Ovary (tissue), 7 donors: ENCODE measurements at regions not wholly inside any gene's neighbourhood (a gene's known extent, or its start where the extent isn't known, plus 50 kb on each side); places are given as distances from the start of the nearest gene placed in this dataset.

Source experiments
- DNase-seq, 5 donors: peaks; one replicate each; pipeline ENCODE4 v3.0.0-alpha.2; 2019 to 2020
- H3K27ac ChIP-seq, 2 donors: fragments of 200-600 bp; one replicate each; pipeline versions ENCODE4 v1.5.1 to v1.8.0; 2019 to 2022
- H3K27me3 ChIP-seq: fragments of 200-600 bp; one replicate; pipeline ENCODE4 v1.8.0; 2022
- H3K36me3 ChIP-seq: fragments of 200-600 bp; sonication (generic); one replicate; pipeline ENCODE4 v1.5.1; 2019
- H3K4me1 ChIP-seq: one replicate; pipeline ENCODE4 v1.8.1; 2013; ENCODE audit warnings: mild to moderate bottlenecking, moderate library complexity; ENCODE audit not compliant: insufficient read depth
- H3K4me3 ChIP-seq: fragments of 200-600 bp; sonication (generic); one replicate; pipeline ENCODE4 v1.5.1; 2017
- H3K9me3 ChIP-seq, 2 donors: fragments of 200-600 bp in 1 of 2; sonication (generic) in 1 of 2; one replicate each; pipeline versions ENCODE4 v1.5.1 to v1.8.1; 2013 to 2019; ENCODE audit warnings: mild to moderate bottlenecking in 1 of 2, moderate library complexity in 1 of 2
- CTCF ChIP-seq, 3 donors: fragments of 450-650 bp in 2 of 3; fragments of 200-600 bp in 1 of 3; IDR thresholded peaks; one replicate each; pipeline versions ENCODE4 v1.5.1 to v1.8.0; 2016 to 2022; ENCODE audit warnings: antibody characterized with exemption in 3 of 3, mild to moderate bottlenecking in 1 of 3
- EP300 ChIP-seq: sonication (generic); formaldehyde crosslinking; IDR thresholded peaks from one replicate; pipeline ENCODE4 v1.6.1; 2017; ENCODE audit warnings: antibody characterized with exemption
- POLR2A ChIP-seq: fragments of 450-650 bp; IDR thresholded peaks from one replicate; pipeline ENCODE4 v1.6.1; 2017; ENCODE audit warnings: antibody characterized with exemption, mild to moderate bottlenecking, moderate library complexity
- WGBS, 3 donors: extraction: QIAGEN DNeasy Blood & Tissue Kit in 1 of 3; methylation state at CpG; one replicate each; pipeline versions ENCODE4 v1.1.5 to v1.1.7; 2013 to 2017; 5-methylcytosine and 5-hydroxymethylcytosine counted together
- intact Hi-C, 4 donors: fragments of 100-400 bp; cut with DNase I; formaldehyde crosslinking; loops; one replicate each; pipeline versions ENCODE4 v1.11.0 to v1.15.1; 2022 to 2023
- donor health status: DM: no; HTN: no; CAD: no; lungs with moderate emphysema.
- donor health status: DM: no; HTN: no; CAD: no.
- donor health status: Bipolar disorder and iron deficiency.
- donor health status: DM: no; HTN: no; CAD: no.
- donor health status: DM: yes; HTN: yes; CAD: no.

DNA sequence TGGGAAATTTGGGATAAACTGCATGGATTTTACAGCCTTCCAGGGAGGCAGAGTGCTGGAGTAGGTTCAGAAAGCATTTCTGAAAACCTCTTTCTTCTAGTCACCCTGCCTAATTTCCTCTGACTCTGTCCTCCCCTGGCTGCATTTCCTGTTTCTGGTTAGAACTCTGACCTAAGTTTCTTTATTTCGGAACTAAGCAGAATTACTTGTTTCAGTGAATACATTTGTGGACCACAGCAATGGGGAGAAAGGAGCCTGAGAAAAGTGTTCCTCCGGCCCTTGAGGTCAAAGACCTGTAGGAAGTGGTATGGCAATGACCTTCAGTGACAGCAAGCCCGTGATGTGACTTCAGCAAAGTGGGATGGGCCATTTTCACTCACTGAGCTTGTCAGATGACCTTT lies 173.4 kb upstream of the RUNX1 start:
- no peak for DNase-seq

GRCh38 chr21:35222021-35222420 lies 172.9 kb upstream of the RUNX1 start:
- H3K36me3 ChIP-seq = no peaks in the 10 kb centered on the region
- H3K4me1 ChIP-seq = peaks cover 5% of the 10 kb centered on the region
- no peak overlapping the region for H3K27ac ChIP-seq
- DNase-seq = no peak
- TF ChIP-seq EP300 = no peak
- no peak for TF ChIP-seq POLR2A
- TF ChIP-seq CTCF (IDR thresholded peaks at IDR 0.05) = no peak
- 60 to 69% (median 65%) methylated on average over 3 of the region's 3 CpGs for WGBS, 3 donors
- H3K9me3 ChIP-seq = no peaks in the 10 kb centered on the region
- H3K27me3 ChIP-seq = no peaks in the 10 kb centered on the region
- intact Hi-C loops = no loop called here
- no peak overlapping the region for H3K4me3 ChIP-seq

More for the DNA sequence above, 173.4 kb upstream of the RUNX1 start:
- intact Hi-C loops = no loop called here
- TF ChIP-seq CTCF (IDR thresholded peaks at IDR 0.05) (no peak), POLR2A (no peak), EP300 (no peak)
- no peaks in the 10 kb centered on the region for H3K27me3 ChIP-seq
- H3K27ac ChIP-seq = no peak overlapping the region
- no peaks in the 10 kb centered on the region for H3K9me3 ChIP-seq
- H3K36me3 ChIP-seq = no peaks in the 10 kb centered on the region
- 49 to 52% (median 51%) methylated on average over 3 of the region's 3 CpGs for WGBS, 3 donors
- no peak overlapping the region for H3K4me3 ChIP-seq
- H3K4me1 ChIP-seq = peaks cover 5% of the 10 kb centered on the region

DNA sequence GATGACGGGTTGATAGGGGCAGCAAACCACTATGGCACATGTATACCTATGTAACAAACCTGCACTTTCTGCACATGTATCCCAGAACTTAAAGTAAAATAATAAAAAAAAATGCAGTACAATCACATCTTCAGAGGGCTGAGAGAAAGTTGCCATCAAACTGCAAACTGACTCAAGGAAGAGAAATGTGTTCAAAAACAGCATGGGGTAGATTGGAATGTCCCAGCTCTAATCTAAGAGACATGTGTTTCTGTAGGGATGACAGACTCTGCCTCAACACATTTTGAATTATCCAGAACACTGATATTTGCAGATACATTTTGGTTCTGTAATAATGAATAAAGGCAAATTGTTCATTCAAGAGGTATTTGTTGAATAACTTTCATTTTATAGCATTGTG lies 171.2 kb upstream of the RUNX1 start:
- no peak for DNase-seq
- intact Hi-C loops = no loop called here
- Histone ChIP-seq H3K36me3 (no peaks in the 10 kb centered on the region), H3K4me1 (peaks cover 2% of the 10 kb centered on the region), H3K4me3 (no peak overlapping the region), H3K9me3 (no peaks in the 10 kb centered on the region), H3K27me3 (no peaks in the 10 kb centered on the region), H3K27ac (no peak overlapping the region)
- 94 to 100% (median 97%) methylated on average over 1 of the region's 1 CpG for WGBS, 3 donors
- no peak for TF ChIP-seq CTCF (IDR thresholded peaks at IDR 0.05)

- no peak overlapping the region for H3K4me3 ChIP-seq
- TF ChIP-seq POLR2A = no peak
- TF ChIP-seq CTCF (IDR thresholded peaks at IDR 0.05) = no peak
- no peak for TF ChIP-seq EP300
- H3K36me3 ChIP-seq = no peaks in the 10 kb centered on the region
- no peaks in the 10 kb centered on the region for H3K9me3 ChIP-seq
- DNase-seq = no peak
- intact Hi-C loops = no loop called here
- H3K27me3 ChIP-seq = no peaks in the 10 kb centered on the region
- peaks cover 2% of the 10 kb centered on the region for H3K4me1 ChIP-seq
- no peak overlapping the region for H3K27ac ChIP-seq
- 94 to 98% (median 95%) methylated on average over 2 of the region's 2 CpGs for WGBS, 3 donors
Measured at GRCh38 chr21:35219719-35220118, 170.6 kb upstream of the RUNX1 start.

- Histone ChIP-seq H3K27ac (no peak overlapping the region), H3K4me1 (peaks cover 2% of the 10 kb centered on the region), H3K27me3 (no peaks in the 10 kb centered on the region), H3K9me3 (no peaks in the 10 kb centered on the region), H3K36me3 (no peaks in the 10 kb centered on the region), H3K4me3 (no peak overlapping the region)
- intact Hi-C loops = no loop called here
- TF ChIP-seq EP300 = no peak
- TF ChIP-seq POLR2A = no peak
- no peak for TF ChIP-seq CTCF (IDR thresholded peaks at IDR 0.05)
- no peak for DNase-seq
- 66 to 92% (median 73%) methylated on average over 2 of the region's 2 CpGs for WGBS, 3 donors
Measured at GRCh38 chr21:35219291-35219690, 170.2 kb upstream of the RUNX1 start.
